ENCODE measurements at regions not wholly inside any gene's neighbourhood (a gene's known extent, or its start where the extent isn't known, plus 50 kb on each side); places are given as distances from the start of the nearest gene placed in this dataset.

DNA sequence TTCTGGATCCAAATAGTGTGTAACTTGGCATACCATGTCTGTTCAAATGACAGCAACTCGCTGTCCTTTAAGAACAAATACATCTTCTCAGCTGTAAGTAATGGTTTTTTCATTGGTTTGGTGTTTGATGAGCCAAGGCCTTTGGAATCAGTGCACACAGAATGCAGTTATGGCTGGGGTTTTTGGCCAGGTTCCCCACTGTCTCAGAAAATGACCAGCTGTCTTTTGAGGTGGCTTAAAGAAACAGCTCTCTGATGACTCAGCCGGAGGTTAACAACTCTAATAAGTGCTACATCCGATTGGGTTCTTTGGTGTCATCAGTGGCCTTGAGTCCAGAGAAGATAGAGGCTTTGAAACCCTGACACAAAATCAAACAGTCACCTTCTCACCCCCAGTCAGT is 688.4 kb downstream of the REEP3 start:
- DNase-seq (ENCODE audit: low spot score): no peak

DNA sequence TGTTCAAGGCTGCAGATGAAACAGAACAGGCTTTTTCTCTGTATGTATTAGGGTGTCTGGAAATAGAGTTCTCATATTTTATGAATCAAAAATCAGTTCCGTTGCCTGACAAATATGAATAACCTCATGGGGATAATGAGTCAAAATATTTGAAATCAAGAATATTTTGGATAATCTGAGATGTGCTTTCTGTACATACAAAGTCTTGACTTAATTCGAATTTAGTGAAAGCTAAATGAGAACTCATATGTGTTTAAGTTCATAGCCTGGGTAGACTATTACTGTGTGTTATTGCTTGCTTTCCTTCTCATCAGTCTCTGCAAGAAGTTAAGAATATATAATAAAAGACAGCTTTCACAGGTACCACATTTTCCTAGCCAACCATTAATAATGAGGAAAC is 689.0 kb downstream of the REEP3 start:
- no peak for DNase-seq (ENCODE audit: low spot score)

DNA sequence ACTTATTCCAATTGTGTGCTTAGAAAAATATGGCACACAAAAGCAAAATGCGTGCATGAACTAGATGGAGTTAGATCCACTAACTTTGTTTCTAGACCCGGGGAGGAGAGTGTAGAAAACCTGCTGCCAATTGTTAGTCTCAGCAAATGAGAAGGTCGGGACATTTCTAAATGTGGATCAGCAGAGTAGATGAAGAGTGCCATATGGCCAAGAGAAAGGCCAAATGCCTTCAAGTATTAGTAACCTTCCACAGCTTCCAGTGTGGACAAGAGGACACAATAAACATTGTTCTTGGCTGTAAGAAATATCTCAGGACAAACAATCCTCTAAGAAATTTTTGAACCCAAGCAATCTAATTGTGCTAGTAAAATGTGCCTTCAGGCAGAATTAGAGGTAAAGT is 690.3 kb downstream of the REEP3 start:
- no peak for DNase-seq (ENCODE audit: low spot score)

DNA sequence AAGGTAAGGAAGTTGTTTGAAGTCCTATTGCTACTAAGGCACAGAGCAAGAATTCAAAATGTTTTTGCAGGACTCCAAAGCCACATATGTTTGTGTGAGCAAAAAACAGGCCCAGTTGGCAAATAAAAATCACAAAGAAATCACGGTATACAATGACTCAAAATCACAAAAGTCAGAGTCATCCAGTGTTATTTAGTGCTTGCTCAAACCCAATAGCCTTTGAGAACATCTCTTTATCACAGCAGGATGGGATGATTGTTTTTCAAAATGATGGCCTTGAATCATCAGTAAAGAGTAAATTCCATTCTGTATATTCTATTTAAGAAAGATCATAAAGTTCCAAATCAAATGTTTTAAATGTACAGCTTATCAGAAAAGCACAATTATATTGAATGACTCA is 693.9 kb downstream of the REEP3 start:
- no peak for DNase-seq (ENCODE audit: low spot score)

DNA sequence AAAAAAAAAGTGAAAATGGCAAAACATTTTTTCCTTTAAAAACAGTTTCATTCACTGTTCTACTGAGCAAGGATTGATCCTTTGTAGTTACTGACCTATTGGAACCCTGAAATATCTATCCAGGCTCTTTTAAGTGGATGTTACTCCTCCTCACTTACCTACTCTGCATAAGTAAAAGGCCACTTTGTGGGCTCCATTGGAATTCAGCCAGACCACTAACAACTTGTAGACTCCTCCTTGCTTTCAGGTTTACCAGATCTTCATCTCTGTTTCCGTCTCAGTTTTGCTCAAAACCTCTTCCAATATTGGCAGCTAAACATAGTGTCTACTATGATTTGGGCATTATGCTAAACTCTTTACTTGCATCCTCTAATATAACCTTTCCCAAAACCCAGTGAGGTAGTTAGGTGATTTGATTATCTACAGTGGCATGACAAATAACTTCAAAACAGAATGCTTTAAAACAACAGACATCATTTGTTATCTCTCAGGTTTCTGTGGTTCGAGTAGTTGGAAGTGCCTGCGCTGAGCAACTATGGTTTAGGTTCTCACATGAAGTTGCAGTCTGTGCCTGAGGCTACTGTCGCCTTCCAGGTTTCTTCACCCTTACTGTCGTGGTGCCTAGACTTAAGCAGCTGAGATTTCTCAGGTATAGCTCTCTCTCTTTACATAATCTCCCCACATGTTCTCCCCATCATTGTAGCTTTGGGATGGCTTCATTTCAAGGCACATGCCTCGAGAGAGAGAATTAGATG is 698.2 kb downstream of the REEP3 start:
- no peak for DNase-seq (ENCODE audit: low spot score)

DNA sequence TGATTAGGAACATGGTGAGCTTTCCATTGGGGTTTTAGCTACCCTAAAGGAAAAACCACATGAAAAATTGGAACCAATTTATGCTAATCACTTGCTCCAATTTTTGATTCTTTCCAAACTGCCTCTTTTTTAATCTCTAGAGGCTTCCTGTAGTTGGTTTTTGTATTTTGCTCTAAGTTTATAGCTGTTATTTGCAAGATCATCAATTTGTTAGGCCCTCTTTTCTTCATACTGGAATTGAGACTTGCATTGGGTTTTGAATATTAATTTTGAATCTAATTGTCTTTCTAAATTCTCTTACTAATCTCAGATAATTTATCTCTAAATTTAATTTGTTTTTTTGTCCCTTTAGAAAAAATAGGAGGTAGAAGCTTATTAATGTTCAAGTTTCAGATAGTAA is 713.3 kb downstream of the REEP3 start:
- no peak for DNase-seq (ENCODE audit: low spot score)

DNA sequence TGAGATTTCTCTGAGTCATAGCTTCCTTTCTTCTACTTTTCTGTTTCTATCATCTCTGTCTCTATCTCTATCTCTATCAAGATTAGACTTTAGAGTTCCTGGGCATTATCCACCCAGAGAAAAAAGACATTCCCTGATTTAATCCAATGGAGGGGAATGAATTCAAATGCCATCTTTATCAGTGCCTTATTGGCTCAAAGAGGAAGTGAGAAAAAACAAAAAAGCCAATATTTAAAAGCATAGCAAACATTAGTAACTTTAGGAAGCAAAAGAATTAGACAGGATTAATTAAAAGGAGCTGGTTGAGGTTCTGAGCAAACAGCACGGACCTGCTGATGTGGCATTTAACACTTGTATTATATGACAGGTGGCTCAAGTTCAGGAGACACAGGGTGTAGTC is 736.5 kb downstream of the REEP3 start:
- no peak for DNase-seq (ENCODE audit: low spot score)

DNA sequence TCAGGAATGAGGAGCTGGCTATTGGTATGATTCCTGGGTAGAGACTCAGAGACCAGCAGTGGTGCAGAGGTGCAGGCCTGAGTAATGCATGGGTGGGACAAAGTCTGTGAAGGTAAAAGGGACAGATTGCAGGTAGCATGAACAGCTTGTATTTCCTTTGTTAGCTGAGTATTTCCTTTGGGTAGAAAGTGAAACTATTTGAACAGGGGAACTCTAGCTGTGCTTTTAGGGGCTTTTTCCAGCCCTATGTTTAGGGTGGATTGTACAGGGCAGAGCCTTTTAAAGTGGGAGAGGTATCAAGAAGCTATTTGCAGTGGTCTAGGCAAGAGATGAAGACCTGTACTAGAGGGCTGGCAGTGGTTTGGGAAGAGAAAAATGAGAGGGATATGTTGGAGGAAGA is 739.9 kb downstream of the REEP3 start:
- DNase-seq (ENCODE audit: low spot score): no peak

DNA sequence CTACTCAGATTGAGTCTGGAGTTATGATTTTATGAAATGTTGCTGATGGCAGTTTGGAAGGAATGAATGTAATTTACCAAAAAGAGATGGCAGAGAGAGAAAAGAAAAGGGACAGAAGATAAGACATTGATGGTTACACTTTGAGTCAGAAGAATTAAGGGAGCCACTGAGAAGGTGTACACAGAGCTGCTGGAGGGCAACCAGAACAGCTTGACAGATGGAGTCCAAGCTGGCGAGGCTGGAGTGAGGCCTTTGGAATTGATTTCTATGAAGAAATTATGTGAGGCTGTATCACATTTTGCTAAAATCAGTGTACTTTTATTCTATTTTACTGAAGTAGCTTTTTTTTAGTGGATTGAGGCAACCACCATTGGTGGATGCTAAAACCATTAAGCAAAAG is 740.5 kb downstream of the REEP3 start:
- DNase-seq (ENCODE audit: low spot score): no peak

DNA sequence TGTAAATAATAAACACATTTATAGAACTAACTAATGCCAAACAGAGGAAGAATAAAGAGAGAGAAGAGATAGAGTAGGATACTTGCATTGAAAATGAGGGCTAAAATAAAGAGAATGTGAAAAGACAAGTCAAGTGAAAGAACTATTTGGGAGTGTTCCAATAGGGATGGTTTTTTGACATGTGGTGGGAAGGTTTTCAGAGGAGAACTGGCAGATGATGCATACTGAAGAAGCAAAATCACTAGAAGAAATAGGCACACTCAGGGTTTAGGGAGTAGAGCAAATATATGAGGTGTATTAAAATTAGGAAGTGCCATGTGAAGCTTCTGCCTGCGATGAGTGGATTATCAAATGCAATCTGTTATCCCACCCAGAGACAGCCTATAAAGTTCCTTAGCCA is 744.8 kb downstream of the REEP3 start:
- no peak for DNase-seq (ENCODE audit: low spot score)

DNA sequence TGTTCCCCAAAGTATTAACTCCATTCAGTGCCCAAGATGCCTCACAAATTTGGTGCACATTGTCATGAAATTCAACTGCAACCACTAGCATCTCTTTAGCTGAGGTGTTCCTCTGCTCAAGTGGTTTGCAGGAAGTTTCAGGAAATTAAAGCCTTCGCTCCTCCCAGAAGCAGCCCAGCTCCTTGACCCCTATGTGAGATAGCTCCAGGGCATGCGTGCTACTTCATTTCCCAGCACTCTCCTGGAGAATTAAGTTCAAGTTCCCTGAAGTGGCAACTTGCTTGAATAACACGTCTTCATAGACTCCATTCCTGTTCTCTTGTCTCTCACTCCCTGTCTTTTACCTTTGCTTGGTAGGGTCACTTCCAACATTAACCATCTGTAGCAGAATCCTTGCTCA is 750.3 kb downstream of the REEP3 start:
- no peak for DNase-seq (ENCODE audit: low spot score)

DNA sequence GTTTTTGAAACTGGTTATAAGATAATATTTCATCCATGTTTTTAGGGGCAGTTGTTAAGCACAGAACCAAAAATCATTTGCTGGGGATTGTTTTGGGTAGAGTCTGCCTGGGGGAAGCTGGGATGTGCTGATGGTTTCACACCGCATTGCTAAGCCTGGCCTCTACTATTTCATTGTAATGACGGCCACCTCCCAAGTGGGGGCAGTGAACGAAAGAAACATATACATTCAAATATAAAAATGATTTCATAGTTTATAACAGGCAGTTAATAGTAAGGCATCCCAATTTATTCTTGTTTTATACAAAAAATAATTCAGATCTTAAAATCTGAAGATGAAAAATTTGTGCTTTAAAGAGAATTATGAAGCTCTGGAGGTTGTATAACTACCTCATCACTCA is 750.8 kb downstream of the REEP3 start:
- DNase-seq (ENCODE audit: low spot score): no peak

DNA sequence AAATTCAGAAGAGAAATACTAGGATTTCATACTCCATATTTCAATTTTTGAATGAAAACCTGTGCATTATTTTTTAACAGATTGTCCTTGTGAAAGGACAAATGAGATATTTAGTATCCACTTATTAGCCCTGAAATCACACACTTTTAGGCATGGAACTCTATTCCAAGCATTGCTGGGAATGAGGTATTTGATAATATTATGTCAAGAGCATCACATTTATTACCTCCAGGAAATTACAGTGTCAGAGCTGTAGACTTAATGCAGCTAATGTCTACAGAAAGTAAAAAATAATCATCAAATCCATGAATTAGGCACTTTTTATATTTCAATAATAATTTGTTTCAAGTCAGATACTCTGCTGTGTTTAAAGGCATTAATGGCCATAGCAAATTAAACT is 753.8 kb downstream of the REEP3 start:
- no peak for DNase-seq (ENCODE audit: low spot score)

DNA sequence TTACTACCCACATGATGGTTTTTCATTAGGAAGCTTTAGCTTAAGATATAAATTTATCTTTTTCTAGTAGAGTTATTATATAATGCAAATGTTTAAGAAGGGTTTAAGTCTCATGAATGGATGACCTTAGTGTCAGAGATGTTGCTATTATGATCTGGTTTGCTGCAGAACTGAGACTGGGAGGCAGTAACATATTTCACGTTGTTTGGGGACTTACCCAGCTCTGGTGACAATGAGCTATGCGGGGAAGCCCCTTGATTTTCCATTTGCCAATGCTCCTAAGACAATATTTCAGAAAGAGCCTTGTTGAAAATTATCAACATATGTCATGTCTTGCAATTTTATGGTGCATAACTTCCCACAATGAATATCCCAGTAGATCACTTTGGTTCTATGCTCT is 754.6 kb downstream of the REEP3 start:
- no peak for DNase-seq (ENCODE audit: low spot score)

DNA sequence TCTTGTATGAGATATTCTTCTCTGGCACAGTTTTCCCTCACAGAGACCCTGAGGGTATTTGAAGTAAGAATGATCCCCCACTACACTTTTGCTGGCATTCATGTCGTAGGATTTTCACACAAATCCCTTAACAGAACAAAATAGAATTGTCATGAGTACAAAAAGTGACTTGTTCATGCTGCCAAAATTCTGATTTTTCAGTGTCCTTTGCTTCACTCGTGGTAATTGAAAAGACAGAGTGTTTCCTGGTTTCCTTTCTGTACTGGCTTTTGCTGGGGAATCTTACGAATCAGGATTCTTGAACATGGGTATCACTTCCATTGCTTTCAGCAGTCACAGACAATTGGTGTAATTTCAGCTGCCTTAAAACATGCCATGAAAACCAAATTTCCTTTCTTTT is 756.3 kb downstream of the REEP3 start:
- peak; percentile 63 for DNase-seq (ENCODE audit: low spot score)

DNA sequence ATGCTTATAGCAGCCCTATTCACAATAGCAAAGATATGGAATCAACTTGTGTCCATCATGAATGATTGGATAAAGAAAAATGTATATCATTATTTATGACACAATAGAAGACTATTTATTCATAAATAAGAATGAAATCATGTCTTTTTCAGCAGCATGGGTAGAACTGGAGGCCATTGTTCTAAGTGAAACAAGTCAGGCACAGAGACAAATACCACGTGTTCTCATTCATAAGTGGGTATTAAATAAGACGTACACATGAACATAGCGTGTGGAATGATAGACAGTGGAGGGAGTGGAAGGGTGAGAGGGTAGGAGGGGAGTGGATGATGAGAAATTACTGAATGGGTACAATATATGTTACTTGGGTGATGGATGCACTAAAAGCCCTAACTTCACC is 762.4 kb downstream of the REEP3 start:
- peak; percentile 77 for DNase-seq (ENCODE audit: low spot score)

DNA sequence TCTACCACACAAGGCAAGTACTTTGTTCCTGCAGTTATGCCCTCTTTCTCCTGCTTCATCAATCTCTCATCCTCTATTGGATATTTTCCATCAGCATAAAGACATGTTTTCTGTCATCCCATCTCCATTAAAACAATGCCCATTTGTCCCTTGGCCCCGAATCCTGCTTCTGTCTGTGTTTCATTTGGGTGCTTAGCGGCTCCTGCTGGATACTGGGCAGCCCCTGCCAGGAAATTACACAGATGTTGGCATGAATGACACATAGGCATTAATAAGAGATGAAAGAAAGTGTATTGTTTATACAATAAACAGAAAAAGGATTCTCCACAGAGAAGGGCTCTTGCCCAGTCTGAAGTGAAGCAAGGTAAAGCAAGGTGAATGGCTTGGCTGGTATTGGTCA is 765.3 kb downstream of the REEP3 start:
- DNase-seq (ENCODE audit: low spot score): peak; percentile 91

DNA sequence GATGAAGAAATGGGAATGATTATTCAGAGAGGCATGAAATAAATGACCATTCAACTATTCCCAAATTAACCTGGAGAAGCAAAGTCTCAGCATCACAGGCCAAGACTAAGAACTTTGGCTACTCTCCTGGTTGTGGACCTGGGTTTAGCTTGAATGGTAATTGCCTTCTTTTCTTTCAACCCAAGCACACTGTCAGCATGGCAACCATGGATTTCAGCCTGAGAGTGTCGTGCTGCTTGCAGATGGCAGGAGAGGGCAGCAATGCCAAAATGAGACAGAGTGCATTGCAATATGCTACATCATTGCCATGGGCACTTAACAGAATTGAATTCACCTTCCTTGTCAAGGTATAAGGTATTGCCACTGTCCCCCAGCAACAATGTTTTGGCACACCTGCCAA is 767.2 kb downstream of the REEP3 start:
- DNase-seq (ENCODE audit: low spot score): peak; percentile 51

DNA sequence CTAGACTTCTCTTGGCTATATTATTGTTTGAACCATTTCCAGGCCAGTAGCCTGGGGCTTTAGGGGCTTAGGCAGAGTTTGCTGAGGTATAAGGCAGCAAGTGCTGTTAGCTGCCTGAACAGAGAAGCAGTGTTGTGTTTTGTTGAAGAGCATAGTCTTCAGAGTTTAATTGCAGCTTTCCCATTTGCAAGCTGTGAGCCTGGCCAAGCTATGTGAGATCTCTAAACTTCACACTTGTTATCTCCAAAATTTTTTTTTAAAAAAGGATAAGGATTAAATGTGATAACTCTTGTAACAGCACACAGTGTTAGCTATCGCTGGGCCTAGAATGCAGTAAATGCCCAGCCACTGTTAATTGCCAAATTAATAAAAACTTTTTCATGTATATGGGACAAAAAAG is 782.4 kb downstream of the REEP3 start:
- DNase-seq (ENCODE audit: low spot score): no peak

DNA sequence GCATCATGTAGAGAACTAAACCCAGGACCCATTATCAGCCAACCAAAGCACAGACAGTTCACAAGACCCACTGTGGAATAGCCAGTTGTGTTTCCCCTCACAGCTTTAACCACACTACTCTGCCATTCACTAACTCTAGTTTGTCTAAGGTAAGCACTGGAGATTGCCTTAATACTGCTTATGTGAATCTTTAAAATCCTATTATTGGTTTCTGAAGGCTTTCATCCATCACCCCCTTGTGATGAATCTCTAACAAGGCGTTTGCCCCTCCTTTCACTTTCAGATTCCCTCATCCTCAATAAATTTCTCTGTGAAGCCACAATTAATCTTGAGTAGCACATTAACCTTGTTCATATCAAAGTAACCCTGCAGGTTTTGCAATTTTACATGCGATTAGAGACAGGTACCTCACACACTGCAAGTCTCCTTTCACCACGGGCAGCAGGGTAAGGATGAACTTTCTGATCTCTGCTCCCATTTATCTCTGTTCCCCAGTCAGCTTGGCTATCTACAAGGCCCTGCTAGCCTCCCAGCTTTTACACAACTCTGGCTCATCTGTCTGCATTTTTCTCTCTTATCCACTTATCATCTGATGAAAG is 785.6 kb downstream of the REEP3 start:
- DNase-seq (ENCODE audit: low spot score): no peak

DNA sequence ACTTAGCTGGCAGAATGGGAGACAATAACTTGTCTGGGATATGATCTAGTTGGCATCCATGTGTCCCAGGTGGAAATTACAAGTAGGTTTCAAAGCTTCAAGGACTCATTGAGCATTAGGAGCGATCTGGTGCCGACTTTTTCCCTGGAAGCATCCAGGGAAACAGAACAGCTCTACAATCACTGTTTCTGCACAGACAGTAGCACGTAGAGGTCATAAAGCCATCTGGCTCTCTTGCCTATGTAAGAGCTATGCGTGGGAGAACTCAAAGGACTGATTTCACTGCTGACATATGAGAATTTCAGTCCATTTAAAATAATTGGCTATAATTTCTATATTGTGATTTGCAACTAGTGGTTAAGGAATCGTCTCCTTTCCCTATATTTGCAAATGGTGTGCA is 791.7 kb downstream of the REEP3 start:
- no peak for DNase-seq (ENCODE audit: low spot score)

DNA sequence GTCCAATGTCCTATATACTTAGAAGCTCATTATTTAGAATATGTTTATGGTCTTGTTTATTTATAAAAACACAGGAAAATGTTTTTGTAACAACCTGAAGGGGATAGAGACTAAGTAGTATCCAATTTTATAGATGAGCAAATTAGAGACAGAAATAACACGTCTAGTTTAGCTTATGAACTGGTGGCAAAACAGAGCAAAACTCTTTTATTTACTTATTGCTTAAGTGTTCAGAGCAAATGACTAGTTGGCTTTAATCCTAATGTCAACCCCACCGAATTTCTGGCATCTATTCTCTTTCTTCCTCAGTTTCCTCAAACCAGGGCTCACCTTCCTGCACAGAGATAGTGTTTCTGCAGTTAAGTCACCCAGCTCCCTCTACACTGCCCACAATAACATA is 792.8 kb downstream of the REEP3 start:
- no peak for DNase-seq (ENCODE audit: low spot score)

DNA sequence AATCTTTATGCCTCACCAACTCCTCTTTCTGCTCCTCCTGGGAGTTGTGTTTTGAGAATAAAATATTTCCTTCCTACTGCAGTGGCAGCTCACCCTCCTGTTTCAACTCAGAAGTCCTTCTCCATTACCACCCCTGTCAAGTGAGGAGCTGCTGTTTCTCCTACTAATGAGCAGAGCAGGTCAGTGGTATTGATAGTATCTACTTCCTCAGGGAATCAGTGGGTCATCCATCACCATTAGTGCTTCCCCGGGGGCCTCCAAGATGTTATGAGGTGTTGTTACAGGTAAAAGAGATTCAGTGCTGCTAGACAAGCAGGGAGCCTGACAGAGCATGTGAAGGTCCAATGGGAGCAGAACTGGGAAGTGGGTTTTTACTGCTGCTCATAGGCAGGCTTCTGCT is 795.2 kb downstream of the REEP3 start:
- DNase-seq (ENCODE audit: low spot score): no peak

DNA sequence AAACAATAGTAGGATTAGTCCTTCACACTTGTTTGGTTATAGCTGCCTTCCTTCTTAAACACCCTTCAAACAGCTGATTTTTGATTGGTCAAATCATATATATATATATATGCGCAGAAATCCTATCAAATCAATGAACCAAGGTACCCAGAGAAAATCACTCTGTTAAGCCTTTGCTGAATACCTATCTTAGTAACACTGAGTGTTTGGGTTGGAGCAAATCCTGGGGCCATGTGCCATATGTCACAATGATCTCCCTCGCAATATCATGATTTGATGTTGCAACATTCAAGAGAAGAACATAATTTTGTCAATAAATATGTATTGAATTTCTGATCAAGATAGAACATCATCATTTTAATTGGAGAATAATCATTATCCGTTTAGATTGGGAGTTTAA is 795.6 kb downstream of the REEP3 start:
- no peak for DNase-seq (ENCODE audit: low spot score)

Measured in globus pallidus (tissue), 1 donor.